ENCODE measurements at regions not wholly inside any gene's neighbourhood (a gene's known extent, or its start where the extent isn't known, plus 50 kb on each side); places are given as distances from the start of the nearest gene placed in this dataset.

DNA sequence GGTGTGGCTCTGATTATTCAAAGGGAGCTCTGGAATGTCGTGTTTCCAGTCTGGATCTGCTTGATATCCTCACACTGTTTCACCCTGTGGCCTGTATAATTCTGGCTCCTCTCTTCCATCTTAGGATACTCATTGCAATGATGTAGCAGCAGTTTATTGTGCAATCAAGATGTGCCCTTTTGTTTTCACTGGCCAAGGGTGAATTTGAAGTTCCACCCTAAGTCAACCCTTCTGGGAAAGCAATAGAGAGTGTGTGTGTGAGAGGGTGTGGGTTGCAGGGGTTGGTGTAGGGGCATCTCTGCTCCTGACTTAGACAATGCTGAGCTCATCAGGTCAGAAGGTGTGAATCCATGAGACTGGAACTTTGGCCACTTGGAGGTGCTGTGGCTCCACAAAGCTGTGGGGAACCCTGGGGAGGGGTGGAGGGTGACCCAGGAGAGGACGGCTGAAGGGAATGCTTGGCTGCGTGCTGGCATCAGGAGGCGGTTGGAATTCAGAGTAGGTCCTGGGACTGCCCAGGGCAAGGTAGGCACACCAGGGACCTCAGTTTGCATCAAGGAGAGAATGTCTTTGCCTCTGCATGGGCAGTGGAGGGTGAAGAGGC lies 118.0 kb upstream of the PRSS58 start:
- Histone ChIP-seq H3K27me3 (no peaks in the 10 kb centered on the region), H3K9me3 (no peaks in the 10 kb centered on the region), H3K27ac (no peak overlapping the region), H3K4me1 (no peaks in the 10 kb centered on the region), H3K36me3 (no peaks in the 10 kb centered on the region), H3K4me3 (no peak overlapping the region), H3K9ac (ENCODE audit: low read depth in 2 of 2, low read length in 2 of 2) (no peak overlapping the region)
- intact Hi-C loops (cut with DNase I): no loop called here
- no peak for DNase-seq
- TF ChIP-seq, protein P1, sequence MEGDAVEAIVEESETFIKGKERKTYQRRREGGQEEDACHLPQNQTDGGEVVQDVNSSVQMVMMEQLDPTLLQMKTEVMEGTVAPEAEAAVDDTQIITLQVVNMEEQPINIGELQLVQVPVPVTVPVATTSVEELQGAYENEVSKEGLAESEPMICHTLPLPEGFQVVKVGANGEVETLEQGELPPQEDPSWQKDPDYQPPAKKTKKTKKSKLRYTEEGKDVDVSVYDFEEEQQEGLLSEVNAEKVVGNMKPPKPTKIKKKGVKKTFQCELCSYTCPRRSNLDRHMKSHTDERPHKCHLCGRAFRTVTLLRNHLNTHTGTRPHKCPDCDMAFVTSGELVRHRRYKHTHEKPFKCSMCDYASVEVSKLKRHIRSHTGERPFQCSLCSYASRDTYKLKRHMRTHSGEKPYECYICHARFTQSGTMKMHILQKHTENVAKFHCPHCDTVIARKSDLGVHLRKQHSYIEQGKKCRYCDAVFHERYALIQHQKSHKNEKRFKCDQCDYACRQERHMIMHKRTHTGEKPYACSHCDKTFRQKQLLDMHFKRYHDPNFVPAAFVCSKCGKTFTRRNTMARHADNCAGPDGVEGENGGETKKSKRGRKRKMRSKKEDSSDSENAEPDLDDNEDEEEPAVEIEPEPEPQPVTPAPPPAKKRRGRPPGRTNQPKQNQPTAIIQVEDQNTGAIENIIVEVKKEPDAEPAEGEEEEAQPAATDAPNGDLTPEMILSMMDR (IDR thresholded peaks at IDR 0.05): no peak

DNA sequence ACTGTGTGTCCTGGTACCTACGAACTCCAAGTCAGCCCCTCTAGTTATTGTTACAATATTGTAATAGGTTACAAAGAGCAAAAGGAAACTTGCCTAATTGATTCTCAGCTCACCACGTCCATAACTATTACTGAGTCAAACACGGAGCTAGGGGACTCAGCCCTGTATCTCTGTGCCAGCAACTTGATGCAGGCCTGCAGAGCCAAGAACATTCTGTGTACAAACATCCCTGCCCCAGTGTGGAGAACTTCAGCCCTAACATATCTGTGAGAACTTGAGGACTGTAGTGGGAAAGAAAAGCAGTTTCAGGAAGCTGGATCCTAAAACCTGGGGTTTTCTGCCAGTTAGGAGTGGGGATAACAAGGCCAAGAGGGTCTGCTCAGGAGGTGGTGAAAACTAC lies 114.9 kb upstream of the PRSS58 start:
- Histone ChIP-seq H3K36me3 (no peaks in the 10 kb centered on the region), H3K9me3 (no peaks in the 10 kb centered on the region), H3K27me3 (no peaks in the 10 kb centered on the region), H3K27ac (no peak overlapping the region), H3K4me1 (no peaks in the 10 kb centered on the region), H3K9ac (ENCODE audit: low read depth in 2 of 2, low read length in 2 of 2) (no peak overlapping the region), H3K4me3 (no peak overlapping the region)
- TF ChIP-seq, protein P1 (IDR thresholded peaks at IDR 0.05): no peak
- DNase-seq: no peak
- intact Hi-C loops (cut with DNase I): no loop called here

DNA sequence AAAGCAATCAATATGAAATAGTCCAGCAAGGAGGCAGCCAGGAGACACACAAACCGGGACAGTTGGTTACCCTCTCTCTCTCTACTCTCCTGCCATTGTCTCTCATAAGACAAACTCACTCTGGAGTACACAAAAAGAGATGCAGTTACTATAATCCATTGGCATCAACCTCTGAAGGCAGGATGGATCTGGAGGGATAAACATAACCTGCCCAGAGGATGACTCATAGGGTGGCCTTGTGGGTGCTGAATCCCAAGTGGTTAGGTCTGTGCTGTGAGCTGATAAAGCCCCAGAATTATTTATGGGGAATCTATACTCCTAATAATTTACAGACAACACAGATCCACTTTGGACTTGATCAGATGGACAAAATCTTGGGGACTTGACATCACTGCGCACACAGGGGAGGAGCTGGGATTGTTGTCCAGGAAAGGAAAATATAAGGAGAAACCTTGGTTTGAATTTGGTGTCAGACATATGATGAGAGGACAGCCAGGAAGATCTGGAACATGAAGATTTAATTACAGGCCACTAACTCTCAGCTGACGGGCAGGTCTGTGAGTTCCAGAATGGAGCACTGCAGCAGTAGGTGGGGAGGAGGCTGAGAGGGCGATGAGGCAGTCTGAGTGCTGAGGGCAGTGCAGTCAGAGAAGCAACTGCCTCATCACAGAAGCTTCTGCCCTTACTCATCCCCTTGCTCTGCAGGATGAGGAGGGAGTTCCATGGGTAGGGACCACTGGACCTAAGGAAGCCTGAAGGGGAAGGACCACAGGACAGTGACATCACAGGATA lies 113.9 kb upstream of the PRSS58 start:
- Histone ChIP-seq H3K36me3 (no peaks in the 10 kb centered on the region), H3K27me3 (no peaks in the 10 kb centered on the region), H3K9ac (ENCODE audit: low read depth in 2 of 2, low read length in 2 of 2) (no peak overlapping the region), H3K4me1 (no peaks in the 10 kb centered on the region), H3K27ac (no peak overlapping the region), H3K4me3 (no peak overlapping the region), H3K9me3 (no peaks in the 10 kb centered on the region)
- intact Hi-C loops (cut with DNase I): no loop called here
- TF ChIP-seq, protein P1 (IDR thresholded peaks at IDR 0.05): no peak
- no peak for DNase-seq

DNA sequence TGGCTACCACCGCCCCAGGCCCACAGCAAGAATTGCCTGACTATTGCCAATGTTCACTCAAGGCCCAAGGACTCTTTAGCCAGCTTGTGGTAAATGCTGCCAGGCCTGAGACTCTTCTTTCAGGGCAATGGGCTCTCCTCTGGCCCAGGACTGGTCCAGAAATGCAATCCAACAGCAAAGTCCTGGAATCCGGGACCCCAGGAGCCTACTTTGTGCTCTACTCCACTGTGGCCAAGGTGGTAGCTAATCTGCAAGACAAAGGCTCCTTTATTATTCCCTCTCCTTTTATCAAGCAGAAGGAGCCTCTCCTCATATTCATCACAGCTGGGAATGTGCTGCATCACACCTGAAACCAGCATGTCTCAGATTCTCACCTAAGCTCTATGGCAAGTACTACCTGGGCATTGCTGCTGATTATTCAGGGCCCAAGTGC lies 107.6 kb upstream of the PRSS58 start:
- intact Hi-C loops (cut with DNase I): no loop called here
- Histone ChIP-seq H3K9me3 (no peaks in the 10 kb centered on the region), H3K4me3 (no peak overlapping the region), H3K36me3 (no peaks in the 10 kb centered on the region), H3K9ac (ENCODE audit: low read depth in 2 of 2, low read length in 2 of 2) (no peak overlapping the region), H3K27me3 (no peaks in the 10 kb centered on the region), H3K27ac (no peak overlapping the region), H3K4me1 (no peaks in the 10 kb centered on the region)
- TF ChIP-seq, protein P1 (IDR thresholded peaks at IDR 0.05): no peak
- DNase-seq: no peak

DNA sequence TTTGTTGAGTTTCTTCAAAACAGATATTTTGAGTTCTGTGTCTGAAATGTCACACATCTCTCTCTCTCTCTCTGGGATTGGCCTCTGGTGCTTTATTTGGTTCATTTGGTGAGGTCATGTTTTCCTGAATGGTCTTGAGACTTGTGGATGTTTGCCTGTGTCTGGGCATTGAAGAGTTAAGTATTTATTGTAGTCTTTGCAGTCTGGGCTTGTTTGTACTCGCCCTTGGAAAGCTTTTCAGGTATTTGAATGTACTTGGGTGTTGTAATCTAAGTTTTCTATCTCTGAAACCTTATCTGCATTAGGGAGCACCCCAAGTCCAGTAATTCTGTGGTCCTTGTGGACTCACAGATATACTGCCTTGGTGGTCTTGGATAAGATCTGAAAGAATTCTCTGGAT lies 106.7 kb upstream of the PRSS58 start:
- no peaks in the 10 kb centered on the region for H3K4me1 ChIP-seq
- no peak overlapping the region for H3K27ac ChIP-seq
- no peaks in the 10 kb centered on the region for H3K9me3 ChIP-seq
- no peak overlapping the region for H3K9ac ChIP-seq (ENCODE audit: low read depth in 2 of 2, low read length in 2 of 2)
- no peaks in the 10 kb centered on the region for H3K27me3 ChIP-seq
- intact Hi-C loops (cut with DNase I): no loop called here
- no peak overlapping the region for H3K4me3 ChIP-seq
- no peaks in the 10 kb centered on the region for H3K36me3 ChIP-seq
- TF ChIP-seq, protein P1 (IDR thresholded peaks at IDR 0.05): no peak
- DNase-seq: no peak
